ENCODE measurements at regions not wholly inside any gene's neighbourhood (a gene's known extent, or its start where the extent isn't known, plus 50 kb on each side); places are given as distances from the start of the nearest gene placed in this dataset.

GRCh38 chr5:45093377-45093776 is 284.6 kb downstream of the MRPS30 start:
- TF ChIP-seq POLR2A (IDR thresholded peaks at IDR 0.05) (no peak), CTCF (IDR thresholded peaks at IDR 0.05) (no peak)

Data from vagina (tissue), 2 donors.